ENCODE measurements at regions not wholly inside any gene's neighbourhood (a gene's known extent, or its start where the extent isn't known, plus 50 kb on each side); places are given as distances from the start of the nearest gene placed in this dataset.

- H3K27ac ChIP-seq, result no peak overlapping the region
- H3K4me3 ChIP-seq, result no peak overlapping the region
- TF ChIP-seq POLR2AphosphoS5 (IDR thresholded peaks at IDR 0.05; ENCODE audit: insufficient read depth in 1 of 2, low read depth in 1 of 2), result no peak
- TF ChIP-seq POLR2A (IDR thresholded peaks at IDR 0.05), result no peak
- TF ChIP-seq CTCF (IDR thresholded peaks at IDR 0.05), result no peak
- no peaks in the 10 kb centered on the region for H3K27me3 ChIP-seq
- intact Hi-C loops (cut with DNase I), result no loop called here
- H3K36me3 ChIP-seq, result no peaks in the 10 kb centered on the region
- H3K9me3 ChIP-seq, result no peaks in the 10 kb centered on the region
- no peak for DNase-seq (ENCODE audit: extremely low spot score in 2 of 2)
- no peaks in the 10 kb centered on the region for H3K4me1 ChIP-seq
These were observed 80.7 kb downstream of the FOXF2 start for GRCh38 chr6:1470040-1470439.

GRCh38 chr6:1472643-1473042, 83.3 kb downstream of the FOXF2 start:
- Histone ChIP-seq H3K4me1 (no peaks in the 10 kb centered on the region), H3K27me3 (no peaks in the 10 kb centered on the region), H3K4me3 (no peak overlapping the region), H3K36me3 (no peaks in the 10 kb centered on the region), H3K9me3 (no peaks in the 10 kb centered on the region), H3K27ac (no peak overlapping the region)
- TF ChIP-seq POLR2A (IDR thresholded peaks at IDR 0.05) (no peak), POLR2AphosphoS5 (IDR thresholded peaks at IDR 0.05; ENCODE audit: insufficient read depth in 1 of 2, low read depth in 1 of 2) (no peak), CTCF (IDR thresholded peaks at IDR 0.05) (no peak)
- intact Hi-C loops (cut with DNase I), result no loop called here
- no peak for DNase-seq (ENCODE audit: extremely low spot score in 2 of 2)

GRCh38 chr6:1473166-1473565, 83.8 kb downstream of the FOXF2 start:
- no peaks in the 10 kb centered on the region for H3K4me1 ChIP-seq
- intact Hi-C loops (cut with DNase I), result no loop called here
- H3K36me3 ChIP-seq, result no peaks in the 10 kb centered on the region
- TF ChIP-seq POLR2A (IDR thresholded peaks at IDR 0.05) (no peak), POLR2AphosphoS5 (IDR thresholded peaks at IDR 0.05; ENCODE audit: insufficient read depth in 1 of 2, low read depth in 1 of 2) (no peak), CTCF (IDR thresholded peaks at IDR 0.05) (no peak)
- H3K27ac ChIP-seq, result no peak overlapping the region
- no peak overlapping the region for H3K4me3 ChIP-seq
- H3K9me3 ChIP-seq, result no peaks in the 10 kb centered on the region
- DNase-seq (ENCODE audit: extremely low spot score in 2 of 2), result no peak
- no peaks in the 10 kb centered on the region for H3K27me3 ChIP-seq

GRCh38 chr6:1473598-1473997, 84.2 kb downstream of the FOXF2 start:
- intact Hi-C loops (cut with DNase I), result no loop called here
- TF ChIP-seq POLR2AphosphoS5 (IDR thresholded peaks at IDR 0.05; ENCODE audit: insufficient read depth in 1 of 2, low read depth in 1 of 2) (no peak), POLR2A (IDR thresholded peaks at IDR 0.05) (no peak), CTCF (IDR thresholded peaks at IDR 0.05) (no peak)
- no peaks in the 10 kb centered on the region for H3K36me3 ChIP-seq
- no peaks in the 10 kb centered on the region for H3K4me1 ChIP-seq
- DNase-seq (ENCODE audit: extremely low spot score in 2 of 2), result no peak
- no peaks in the 10 kb centered on the region for H3K27me3 ChIP-seq
- H3K27ac ChIP-seq, result no peak overlapping the region
- no peaks in the 10 kb centered on the region for H3K9me3 ChIP-seq
- no peak overlapping the region for H3K4me3 ChIP-seq

GRCh38 chr6:1474205-1474604, 84.8 kb downstream of the FOXF2 start:
- H3K9me3 ChIP-seq, result no peaks in the 10 kb centered on the region
- no peak for DNase-seq (ENCODE audit: extremely low spot score in 2 of 2)
- H3K27ac ChIP-seq, result no peak overlapping the region
- no peaks in the 10 kb centered on the region for H3K4me1 ChIP-seq
- no peak overlapping the region for H3K4me3 ChIP-seq
- intact Hi-C loops (cut with DNase I), result no loop called here
- H3K36me3 ChIP-seq, result no peaks in the 10 kb centered on the region
- TF ChIP-seq CTCF (IDR thresholded peaks at IDR 0.05), result no peak
- no peak for TF ChIP-seq POLR2AphosphoS5 (IDR thresholded peaks at IDR 0.05; ENCODE audit: insufficient read depth in 1 of 2, low read depth in 1 of 2)
- no peak for TF ChIP-seq POLR2A (IDR thresholded peaks at IDR 0.05)
- no peaks in the 10 kb centered on the region for H3K27me3 ChIP-seq
